Psoas muscle (tissue), 7 donors: ENCODE measurements at regions not wholly inside any gene's neighbourhood (a gene's known extent, or its start where the extent isn't known, plus 50 kb on each side); places are given as distances from the start of the nearest gene placed in this dataset.
A peak's percentile ranks its signal among the peaks of the same experiment; 100 is the strongest.

Experiments
- ATAC-seq, 4 donors: fragments of 200-7000 bp; cut with Tn5 transposase; one replicate each; pipeline ENCODE4 v1.9.1; 2020; ENCODE audit warnings: moderate library complexity in 3 of 4, mild to moderate bottlenecking in 2 of 4
- DNase-seq, 2 donors: peaks; one replicate each; pipeline ENCODE4 v3.0.0-alpha.2; 2020
- H3K27ac ChIP-seq: fragments of 200-600 bp; one replicate; pipeline ENCODE4 v1.8.0; 2022
- H3K27me3 ChIP-seq, 3 donors: fragments of 200-600 bp in 1 of 3; one replicate each; pipeline versions ENCODE4 v1.6.1 to v1.8.0; 2013 to 2022; ENCODE audit warnings: low read length in 2 of 3, mild to moderate bottlenecking in 2 of 3, moderate library complexity in 1 of 3; ENCODE audit not compliant: insufficient read depth in 3 of 3
- H3K36me3 ChIP-seq, 2 donors: fragments of 200-600 bp in 1 of 2; one replicate each; pipeline versions ENCODE4 v1.6.1 to v1.8.0; 2013 to 2022; ENCODE audit warnings: low read depth in 1 of 2, mild to moderate bottlenecking in 1 of 2, moderate library complexity in 1 of 2; ENCODE audit not compliant: insufficient read depth in 1 of 2
- H3K4me1 ChIP-seq: fragments of 200-600 bp; one replicate; pipeline ENCODE4 v1.8.0; 2022
- H3K4me3 ChIP-seq: fragments of 200-600 bp; one replicate; pipeline ENCODE4 v1.8.0; 2022; ENCODE audit warnings: mild to moderate bottlenecking
- H3K9me3 ChIP-seq: fragments of 200-600 bp; one replicate; pipeline ENCODE4 v1.8.0; 2022
- WGBS, 3 donors: extraction: QIAGEN DNeasy Blood & Tissue Kit; methylation state at CpG; one replicate each; pipeline versions ENCODE4 v1.1.6 to v1.1.7; 2013; 5-methylcytosine and 5-hydroxymethylcytosine counted together
- intact Hi-C, 2 donors: fragments of 100-400 bp; cut with DNase I; formaldehyde crosslinking; loops; one replicate each; pipeline versions ENCODE4 v1.11.0 to v1.14.2; 2022
- TF ChIP-seq, protein P1 (sequence below): fragments of 200-600 bp; IDR thresholded peaks from one replicate; pipeline ENCODE4 v1.8.0; 2022; ENCODE audit warnings: antibody characterized with exemption
- donor health status: healthy with polysubstance abuse.
- donor health status: DM: no; HTN: no; CAD: no; lungs with moderate emphysema.
- donor health status: Bipolar disorder and iron deficiency.
- donor health status: healthy.
- donor health status: DM: yes; HTN: yes; CAD: no.
- donor health status: DM: no; HTN: no; CAD: no.
- donor health status: DM: yes; HTN: yes; CAD: no.

DNA sequence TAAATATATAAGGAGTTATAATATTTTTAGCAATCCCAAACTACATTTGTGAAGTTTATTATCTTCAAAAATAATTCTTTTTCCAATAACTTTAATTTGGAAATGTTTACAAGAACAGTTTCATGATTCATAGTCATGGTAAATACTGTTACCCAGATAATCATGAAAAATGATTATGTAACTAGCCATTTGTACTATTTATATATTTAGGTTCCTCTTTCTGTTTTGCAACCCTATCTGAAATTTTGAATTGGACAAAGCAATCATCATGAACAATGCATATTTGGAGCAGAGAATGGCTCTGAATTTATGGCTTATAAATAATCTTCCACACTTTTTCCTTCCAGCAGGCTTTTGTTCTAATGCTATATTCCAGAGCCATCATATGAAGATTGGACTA is 499.7 kb downstream of the SLCO4C1 start:
- Histone ChIP-seq H3K27me3 (no peaks in the 10 kb centered on the region), H3K4me3 (no peak overlapping the region), H3K4me1 (no peaks in the 10 kb centered on the region), H3K36me3 (no peaks in the 10 kb centered on the region), H3K27ac (no peak overlapping the region), H3K9me3 (no peaks in the 10 kb centered on the region)
- TF ChIP-seq, protein P1, sequence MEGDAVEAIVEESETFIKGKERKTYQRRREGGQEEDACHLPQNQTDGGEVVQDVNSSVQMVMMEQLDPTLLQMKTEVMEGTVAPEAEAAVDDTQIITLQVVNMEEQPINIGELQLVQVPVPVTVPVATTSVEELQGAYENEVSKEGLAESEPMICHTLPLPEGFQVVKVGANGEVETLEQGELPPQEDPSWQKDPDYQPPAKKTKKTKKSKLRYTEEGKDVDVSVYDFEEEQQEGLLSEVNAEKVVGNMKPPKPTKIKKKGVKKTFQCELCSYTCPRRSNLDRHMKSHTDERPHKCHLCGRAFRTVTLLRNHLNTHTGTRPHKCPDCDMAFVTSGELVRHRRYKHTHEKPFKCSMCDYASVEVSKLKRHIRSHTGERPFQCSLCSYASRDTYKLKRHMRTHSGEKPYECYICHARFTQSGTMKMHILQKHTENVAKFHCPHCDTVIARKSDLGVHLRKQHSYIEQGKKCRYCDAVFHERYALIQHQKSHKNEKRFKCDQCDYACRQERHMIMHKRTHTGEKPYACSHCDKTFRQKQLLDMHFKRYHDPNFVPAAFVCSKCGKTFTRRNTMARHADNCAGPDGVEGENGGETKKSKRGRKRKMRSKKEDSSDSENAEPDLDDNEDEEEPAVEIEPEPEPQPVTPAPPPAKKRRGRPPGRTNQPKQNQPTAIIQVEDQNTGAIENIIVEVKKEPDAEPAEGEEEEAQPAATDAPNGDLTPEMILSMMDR = no peak
- intact Hi-C loops = no loop called here
- DNase-seq (no peak), ATAC-seq (no peak)

DNA sequence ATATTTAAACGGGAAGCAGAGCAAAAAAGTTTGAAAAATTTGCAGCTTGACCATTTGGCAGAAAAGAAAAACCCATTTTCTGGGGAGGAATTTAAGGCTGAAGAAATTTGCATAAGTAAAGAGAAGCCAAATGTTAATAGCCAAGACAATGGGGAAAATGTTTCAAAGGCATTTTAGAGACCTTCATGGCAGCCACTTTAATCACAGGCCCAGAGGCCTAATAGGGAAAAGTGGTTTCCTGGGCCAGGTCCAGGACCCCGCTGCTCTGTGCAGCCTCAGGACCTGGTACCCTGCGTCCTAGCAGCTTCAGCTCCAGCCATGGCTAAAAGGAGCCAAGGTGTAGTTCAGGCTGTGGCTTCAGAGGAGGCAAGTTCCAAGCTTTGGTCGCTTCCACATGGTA is 507.3 kb downstream of the SLCO4C1 start:
- intact Hi-C loops = no loop called here
- H3K4me1 ChIP-seq = no peaks in the 10 kb centered on the region
- H3K9me3 ChIP-seq = no peaks in the 10 kb centered on the region
- H3K36me3 ChIP-seq = no peaks in the 10 kb centered on the region
- no peak overlapping the region for H3K27ac ChIP-seq
- no peak for DNase-seq
- 72 to 79% (median 76%) methylated on average over 4 of the region's 4 CpGs for WGBS, 3 donors
- no peak for ATAC-seq
- no peak overlapping the region for H3K4me3 ChIP-seq
- H3K27me3 ChIP-seq = no peaks in the 10 kb centered on the region
- TF ChIP-seq, protein P1 = no peak

DNA sequence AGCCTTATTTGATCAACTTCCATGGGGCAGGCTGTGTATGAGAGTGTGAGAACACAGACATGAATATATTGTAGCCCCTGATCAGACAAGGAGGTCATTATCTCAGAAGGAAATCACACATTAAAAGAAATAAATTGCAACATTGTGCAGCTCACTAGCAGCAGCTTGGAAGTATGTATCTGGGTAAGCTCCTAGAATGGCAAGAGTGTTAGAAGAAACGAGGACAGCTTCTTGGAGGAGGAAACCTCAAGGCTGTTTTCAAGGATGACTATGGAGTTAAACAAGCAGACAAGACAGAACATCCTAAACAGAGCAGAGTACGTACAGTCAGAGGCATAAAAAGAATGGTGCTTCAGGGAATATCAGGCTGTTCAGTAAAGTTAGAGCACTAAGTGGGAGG is 511.0 kb downstream of the SLCO4C1 start:
- DNase-seq (no peak), ATAC-seq (no peak)
- Histone ChIP-seq H3K27me3 (no peaks in the 10 kb centered on the region), H3K4me1 (no peaks in the 10 kb centered on the region), H3K36me3 (no peaks in the 10 kb centered on the region), H3K4me3 (no peak overlapping the region), H3K27ac (no peak overlapping the region), H3K9me3 (no peaks in the 10 kb centered on the region)
- TF ChIP-seq, protein P1 = no peak
- intact Hi-C loops = no loop called here
- WGBS, 3 donors = 65 to 66% (median 65%) methylated on average over 2 of the region's 2 CpGs

DNA sequence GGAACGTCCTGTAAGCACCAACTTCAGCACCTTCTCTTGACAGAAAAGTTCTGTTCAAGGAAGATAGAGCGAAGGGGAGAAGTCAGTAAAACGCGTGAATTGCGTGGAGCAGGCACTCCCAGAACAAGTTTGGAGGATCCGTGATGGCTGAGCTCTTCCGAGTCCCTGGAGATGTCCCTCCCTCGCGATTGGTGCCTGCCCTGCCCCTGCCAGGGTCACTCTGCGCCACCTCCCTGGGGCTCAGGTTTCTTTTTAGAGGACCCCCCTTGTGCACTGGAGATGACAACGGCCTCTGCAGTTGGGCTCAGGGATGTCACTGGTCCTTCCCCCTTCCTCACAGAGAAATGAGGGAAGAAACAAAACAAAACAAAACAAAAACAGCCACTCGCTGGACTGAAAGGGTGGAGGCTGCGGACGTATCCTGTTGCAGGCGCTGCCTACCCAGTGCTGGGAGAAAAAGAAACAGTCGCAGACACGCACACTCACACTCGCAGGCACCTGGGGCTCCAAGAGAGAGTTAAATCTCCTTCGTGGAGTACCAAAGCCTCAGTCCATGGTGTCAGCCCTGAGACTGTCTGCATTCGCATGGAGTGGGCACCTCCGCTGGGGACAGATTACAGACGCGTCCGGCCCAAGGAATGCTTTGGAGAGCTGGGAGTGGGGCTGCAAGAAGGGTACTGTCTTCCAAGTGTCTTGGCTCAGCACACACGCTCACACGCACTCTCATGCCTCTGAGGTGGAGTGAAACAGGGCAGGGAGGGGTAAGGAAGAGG is 512.7 kb downstream of the SLCO4C1 start:
- H3K4me3 ChIP-seq = peak overlapping the region; percentile 18

More for the DNA sequence above, 512.7 kb downstream of the SLCO4C1 start:
- H3K4me1 ChIP-seq = no peaks in the 10 kb centered on the region
- DNase-seq = no peak
- H3K27me3 ChIP-seq = no peaks in the 10 kb centered on the region
- TF ChIP-seq, protein P1 = no peak
- no peaks in the 10 kb centered on the region for H3K36me3 ChIP-seq
- no peak overlapping the region for H3K27ac ChIP-seq
- no peak for ATAC-seq
- intact Hi-C loops = no loop called here
- no peaks in the 10 kb centered on the region for H3K9me3 ChIP-seq
- WGBS, 3 donors = 30 to 55% (median 30%) methylated on average over 26 of the region's 26 CpGs
